RCC 7860 (cell line): ENCODE measurements at regions not wholly inside any gene's neighbourhood (a gene's known extent, or its start where the extent isn't known, plus 50 kb on each side); places are given as distances from the start of the nearest gene placed in this dataset.
"Not testable (repeated sequence)": the region's sequence is repeated elsewhere in the genome, so short reads cannot be mapped to it uniquely, and the experiment has no call there.

Experiments used
- DNase-seq: peaks from one replicate; pipeline ENCODE4 v3.0.0-alpha.2; 2015; ENCODE audit warnings: low spot score
- FAIRE-seq: peaks from 2 replicates; lab custom pipeline; 2012; peaks lifted over from hg19 to GRCh38; lab: Jason Lieb, UNC

DNA sequence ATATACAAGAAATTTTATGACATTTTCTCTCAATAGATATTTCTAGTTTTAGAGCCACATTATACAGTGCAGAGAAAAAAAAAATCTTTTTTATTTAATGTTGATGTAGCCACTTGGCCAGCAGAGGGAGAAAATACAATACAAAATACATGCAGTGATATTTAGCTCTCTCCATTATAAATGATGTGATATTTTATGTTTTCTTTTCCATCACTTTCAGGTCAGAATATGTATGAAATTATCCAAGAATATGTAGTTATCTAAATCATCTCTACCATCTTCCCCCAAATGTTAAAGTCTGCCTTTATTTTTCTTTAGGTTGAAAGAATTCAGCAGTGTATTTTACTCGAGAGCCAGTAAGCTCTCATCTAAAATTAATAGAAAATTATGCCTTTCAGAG is 533.6 kb upstream of the FSHR start:
- DNase-seq (no peak), FAIRE-seq (no peak)

DNA sequence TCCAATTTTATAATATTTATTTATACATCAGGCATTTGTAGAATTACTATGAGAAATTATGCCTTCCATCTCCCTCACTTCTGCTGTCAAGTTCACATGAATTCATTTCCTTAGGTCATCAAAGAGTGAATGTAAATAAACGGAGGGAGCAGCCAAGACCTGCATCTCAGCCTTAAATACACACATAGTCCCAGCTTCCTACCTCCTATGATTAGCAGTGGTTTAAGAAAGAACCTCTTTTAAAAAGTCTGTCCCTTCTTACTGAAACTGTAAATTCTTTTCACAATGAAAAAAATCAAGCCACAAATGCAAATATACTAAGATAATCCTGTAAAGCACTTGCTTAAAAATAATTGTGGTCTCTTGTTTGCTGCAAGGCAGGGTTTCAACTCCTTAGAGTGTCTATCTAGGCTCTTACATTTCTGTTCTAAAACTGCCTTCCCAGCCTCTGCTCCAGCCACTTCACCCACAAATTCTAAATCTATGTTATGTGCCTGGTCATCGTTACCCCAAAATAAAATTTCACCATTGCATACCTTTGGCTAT is 532.7 kb upstream of the FSHR start:
- DNase-seq = no peak
- FAIRE-seq = no peak

DNA sequence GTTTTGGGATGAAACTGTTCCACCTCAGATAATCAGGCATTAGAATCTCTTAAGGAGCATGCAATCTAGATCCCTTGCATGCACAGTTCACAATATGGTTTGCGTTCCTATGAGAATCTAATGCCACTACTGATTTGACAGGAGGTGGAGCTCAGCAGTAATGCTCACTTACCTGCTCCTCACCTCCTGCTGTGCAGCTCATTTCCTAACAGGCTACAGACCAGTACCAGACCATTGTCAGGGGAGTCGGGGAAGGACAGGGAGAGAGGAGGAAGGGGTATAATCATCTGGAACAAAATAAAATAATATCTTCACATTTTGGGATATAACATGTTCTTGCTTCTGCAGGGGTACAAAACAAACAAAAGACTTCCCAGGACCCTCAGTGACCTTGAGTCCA is 532.0 kb upstream of the FSHR start:
- FAIRE-seq (no peak), DNase-seq (no peak)

- no peak for DNase-seq
- FAIRE-seq = no peak
These were observed 522.9 kb upstream of the FSHR start for GRCh38 chr2:49677227-49677626.

GRCh38 chr2:49664827-49665226 is 510.5 kb upstream of the FSHR start:
- DNase-seq (no peak), FAIRE-seq (no peak)

DNA sequence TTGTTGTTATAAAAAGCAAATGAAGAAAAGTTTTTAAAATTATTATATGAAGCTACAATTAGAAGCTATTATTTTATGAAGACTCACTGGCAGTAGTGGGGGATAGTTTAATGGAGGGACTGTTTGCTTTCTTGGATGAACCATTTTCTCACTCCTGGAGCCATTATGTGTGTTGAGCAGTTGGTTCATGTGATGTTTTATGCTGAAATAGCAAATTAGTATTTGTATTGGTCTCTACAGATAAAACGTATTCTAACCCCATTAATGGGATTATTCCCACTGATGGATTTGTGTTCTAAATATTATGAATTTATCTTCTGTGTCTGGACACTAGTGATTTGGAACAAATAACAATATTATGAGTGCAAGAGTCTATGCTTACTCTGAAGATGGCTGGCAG is 507.5 kb upstream of the FSHR start:
- no peak for DNase-seq
- FAIRE-seq = no peak

GRCh38 chr2:49656853-49657252 is 502.5 kb upstream of the FSHR start:
- no peak for DNase-seq

DNA sequence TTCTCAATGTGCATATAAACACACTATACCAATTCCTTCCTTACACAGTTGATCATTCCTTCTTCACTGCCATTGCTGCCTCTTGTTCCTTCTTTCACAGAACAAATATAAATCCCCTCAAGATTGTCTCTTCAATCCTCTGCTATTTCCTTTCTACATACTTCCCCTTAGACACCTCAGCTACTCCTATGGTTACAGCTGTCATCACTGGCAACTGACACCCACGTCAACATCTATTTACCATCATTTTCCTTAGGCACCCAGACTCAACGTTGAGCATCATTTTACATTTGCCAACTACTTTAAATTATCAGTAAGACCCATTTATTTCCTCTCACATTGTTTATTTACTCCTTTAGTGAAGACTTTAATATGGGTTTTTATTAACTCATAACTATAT is 488.8 kb upstream of the FSHR start:
- DNase-seq = no peak
- FAIRE-seq = no peak

More at GRCh38 chr2:49656853-49657252, 502.5 kb upstream of the FSHR start:
- no peak for FAIRE-seq

- FAIRE-seq (no peak), DNase-seq (no peak)
These were observed 486.3 kb upstream of the FSHR start for GRCh38 chr2:49640630-49641029.

DNA sequence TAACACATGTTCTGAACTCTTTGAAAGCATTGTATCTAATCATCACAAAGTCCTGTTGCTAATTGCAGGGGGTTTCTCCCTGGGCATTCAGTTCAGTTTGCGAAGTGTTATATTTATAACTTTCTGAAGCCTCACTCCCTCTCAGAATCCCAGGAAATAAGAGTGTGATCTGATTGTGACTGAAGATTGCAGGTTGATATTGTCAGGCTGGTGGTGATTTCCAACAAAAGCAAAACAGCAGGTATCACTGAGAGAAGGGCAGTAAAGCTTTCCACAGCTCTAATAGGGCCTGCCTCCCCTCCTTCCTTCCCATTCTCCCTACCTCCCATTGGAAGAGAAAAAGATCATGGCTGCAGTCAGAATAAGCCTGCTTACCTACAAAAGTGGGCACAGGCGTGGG is 466.7 kb upstream of the FSHR start:
- FAIRE-seq (no peak), DNase-seq (no peak)

GRCh38 chr2:49619804-49620203 is 465.5 kb upstream of the FSHR start:
- no peak for FAIRE-seq
- DNase-seq = no peak

GRCh38 chr2:49618491-49618890 is 464.2 kb upstream of the FSHR start:
- FAIRE-seq (no peak), DNase-seq (no peak)

- DNase-seq (peak; percentile 13), FAIRE-seq (no peak)
These were observed 462.5 kb upstream of the FSHR start for GRCh38 chr2:49616800-49617199.

- DNase-seq, FAIRE-seq: not testable (repeated sequence)
These were observed 457.5 kb upstream of the FSHR start for GRCh38 chr2:49611796-49612195.

DNA sequence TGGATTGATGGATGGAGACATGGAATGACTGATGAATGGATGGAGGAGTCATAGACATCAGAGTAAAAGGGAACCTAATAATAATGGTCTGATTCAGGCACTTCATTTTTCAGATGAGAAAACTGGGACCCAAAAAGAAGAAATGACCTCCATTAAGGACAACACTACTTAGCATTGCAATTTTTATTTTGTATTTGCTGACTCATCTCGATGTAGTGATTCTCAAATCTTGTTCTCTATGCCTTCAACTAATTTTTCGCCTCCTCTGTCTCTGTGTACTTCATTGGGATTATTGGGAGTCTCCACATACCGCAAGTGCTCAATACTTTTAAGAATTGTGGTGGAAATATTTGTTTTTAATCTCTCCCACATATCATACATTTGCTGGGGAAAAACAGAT is 446.2 kb upstream of the FSHR start:
- DNase-seq (no peak), FAIRE-seq (no peak)

DNA sequence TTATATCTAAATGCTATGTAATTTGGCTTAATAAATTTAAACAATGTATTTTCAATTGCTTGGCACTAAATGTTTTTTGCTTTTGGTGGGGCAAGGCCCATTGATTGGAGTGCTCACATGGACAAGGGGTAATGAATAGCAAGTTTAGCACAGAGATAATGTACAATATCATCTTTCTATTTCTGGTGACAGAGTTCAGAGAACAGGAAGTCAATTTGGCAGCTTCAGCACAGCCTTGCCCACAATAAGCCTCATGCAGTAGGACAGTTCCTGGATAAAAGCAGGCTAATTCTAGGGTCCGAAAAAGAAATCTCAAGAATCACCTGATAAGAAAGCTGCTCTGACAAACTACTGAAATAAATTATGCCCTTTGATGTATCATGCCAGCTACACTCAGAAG is 443.9 kb upstream of the FSHR start:
- FAIRE-seq = no peak
- no peak for DNase-seq

DNA sequence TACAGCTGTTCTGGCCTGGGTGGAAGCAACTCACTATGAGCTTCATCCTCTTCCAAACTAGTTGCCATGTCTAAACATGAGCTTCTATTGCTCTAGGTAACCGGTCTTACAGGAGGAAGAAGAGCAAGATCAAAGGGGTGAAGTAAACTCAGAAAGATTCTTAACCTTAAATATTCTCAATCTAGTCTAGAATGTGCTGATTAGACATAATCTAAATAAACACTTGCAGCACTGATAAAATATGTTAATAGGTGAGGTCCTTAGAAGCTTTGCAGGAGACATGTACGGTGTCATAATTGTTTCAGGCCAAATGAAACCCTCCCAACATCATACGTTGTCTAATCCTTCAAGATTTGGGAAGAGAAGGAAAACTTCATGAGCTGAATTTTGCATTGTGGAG is 431.6 kb upstream of the FSHR start:
- DNase-seq (no peak), FAIRE-seq (no peak)

DNA sequence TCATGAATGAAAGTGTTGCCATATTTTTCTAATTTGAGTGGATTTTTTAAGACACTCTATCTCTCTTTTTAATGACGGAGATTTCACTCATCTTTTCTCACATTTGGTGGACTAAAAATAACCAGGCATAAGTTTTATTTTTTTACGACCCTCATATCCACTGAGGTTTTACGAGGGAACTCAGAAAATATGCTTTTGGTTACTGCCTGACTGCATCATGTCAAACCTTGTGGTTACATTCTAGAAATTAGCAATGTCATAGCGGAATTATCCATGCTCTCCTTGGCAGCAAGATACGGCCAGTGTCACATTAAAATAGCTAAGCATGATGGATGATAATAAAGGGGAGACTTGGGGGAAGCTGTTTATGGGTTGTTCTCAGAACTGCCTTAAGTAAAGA is 428.6 kb upstream of the FSHR start:
- DNase-seq (no peak), FAIRE-seq (no peak)

DNA sequence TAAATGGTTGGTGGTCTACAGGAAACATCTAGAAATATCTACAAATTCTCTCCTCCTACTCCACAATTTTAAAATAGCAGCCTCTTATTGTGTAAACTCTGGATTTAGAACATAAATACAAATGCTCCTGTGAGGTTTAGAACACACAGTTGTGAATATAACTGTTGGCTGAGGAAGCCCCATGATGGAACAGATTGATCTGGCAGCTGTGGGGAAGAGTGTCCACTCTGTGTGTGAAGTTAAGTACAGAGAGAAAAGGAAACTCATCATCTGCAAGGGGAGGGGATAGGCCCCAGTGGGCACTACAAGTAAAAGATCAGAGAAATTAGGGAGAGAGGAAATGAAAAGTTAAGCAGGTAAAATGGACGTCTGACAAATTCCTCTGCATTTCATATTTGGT is 422.7 kb upstream of the FSHR start:
- DNase-seq (no peak), FAIRE-seq (no peak)

GRCh38 chr2:49569176-49569575 is 414.9 kb upstream of the FSHR start:
- FAIRE-seq (no peak), DNase-seq (no peak)

- DNase-seq (no peak), FAIRE-seq (no peak)
These were observed 413.7 kb upstream of the FSHR start for GRCh38 chr2:49567811-49568600.

GRCh38 chr2:49567021-49567420 is 412.7 kb upstream of the FSHR start:
- no peak for FAIRE-seq
- no peak for DNase-seq

DNA sequence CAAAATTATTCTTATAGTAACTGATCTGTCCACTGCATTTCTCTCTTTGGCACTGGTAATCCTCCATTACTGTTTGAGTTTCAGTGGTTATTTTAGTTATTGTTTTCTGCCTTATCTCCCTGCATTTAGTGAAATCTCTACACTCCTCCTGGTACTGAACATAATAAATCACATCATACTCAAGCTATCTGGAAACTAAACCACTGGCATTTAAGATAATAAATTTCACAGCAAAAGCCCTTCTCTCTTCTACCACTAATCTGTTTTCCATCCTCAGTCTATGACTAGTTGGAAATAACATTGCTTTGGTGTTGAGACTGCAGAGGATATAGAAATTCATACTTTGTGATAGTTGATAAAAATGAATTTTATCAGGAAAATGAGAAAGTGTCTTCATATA is 399.3 kb upstream of the FSHR start:
- no peak for FAIRE-seq

More for the DNA sequence above, 399.3 kb upstream of the FSHR start:
- no peak for DNase-seq
